ENCODE measurements at regions not wholly inside any gene's neighbourhood (a gene's known extent, or its start where the extent isn't known, plus 50 kb on each side); places are given as distances from the start of the nearest gene placed in this dataset.
"Not testable (repeated sequence)": the region's sequence is repeated elsewhere in the genome, so short reads cannot be mapped to it uniquely, and the experiment has no call there.

DNA sequence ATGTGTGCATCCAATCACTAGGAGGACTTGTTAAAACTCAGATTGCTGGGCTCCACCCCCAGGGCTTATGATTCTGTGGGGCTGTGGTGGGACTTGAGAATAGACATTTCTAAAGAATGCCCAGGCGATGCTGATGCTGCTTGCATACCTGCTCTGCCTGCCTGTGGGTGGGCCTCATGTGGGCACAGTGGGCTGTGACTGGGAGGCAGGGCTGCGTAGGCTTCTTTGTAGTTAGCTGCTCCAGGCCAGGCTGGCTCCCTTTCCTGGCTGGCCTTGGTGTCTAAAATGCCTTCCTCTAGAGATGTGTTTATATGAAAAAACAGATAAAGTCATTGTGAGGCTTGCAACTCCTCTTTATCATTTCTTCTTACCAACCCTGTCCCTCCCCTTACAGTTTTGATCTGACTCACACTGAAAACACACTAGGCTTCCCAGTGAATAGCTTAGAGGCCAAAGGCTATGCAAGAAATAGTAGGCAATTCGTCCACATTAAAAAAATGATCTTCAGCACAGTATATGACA lies 495.5 kb upstream of the MAP3K7 start:
- DNase-seq = no peak

DNA sequence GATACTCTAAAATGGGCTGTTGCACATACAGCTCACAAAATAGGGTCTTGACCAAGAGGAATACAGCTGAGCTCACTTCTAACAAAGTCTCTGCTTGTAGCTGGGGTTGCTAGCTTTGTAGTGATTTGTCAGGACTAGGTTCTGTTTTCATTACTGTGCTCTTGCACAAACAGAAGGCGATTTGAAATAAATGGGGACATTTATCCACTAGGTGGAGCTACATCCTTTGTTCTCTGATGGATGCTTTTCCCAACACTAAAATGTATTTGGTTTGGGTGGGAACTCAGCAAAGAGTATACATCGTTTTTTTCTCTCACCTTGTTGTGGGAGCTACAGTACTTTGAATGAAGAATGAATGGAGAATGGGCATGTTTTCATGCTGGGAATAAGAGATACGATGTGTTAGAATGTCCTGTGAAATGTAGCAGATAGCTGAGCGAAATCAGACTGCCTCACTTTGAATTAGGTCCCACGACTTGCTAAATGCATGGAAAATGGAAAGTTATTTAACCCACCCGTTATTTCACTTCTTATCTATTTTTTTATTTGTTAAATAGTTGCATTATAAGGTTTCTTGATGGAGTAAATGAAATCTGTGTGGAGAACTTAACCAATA lies 494.7 kb upstream of the MAP3K7 start:
- DNase-seq = peak; percentile 30

DNA sequence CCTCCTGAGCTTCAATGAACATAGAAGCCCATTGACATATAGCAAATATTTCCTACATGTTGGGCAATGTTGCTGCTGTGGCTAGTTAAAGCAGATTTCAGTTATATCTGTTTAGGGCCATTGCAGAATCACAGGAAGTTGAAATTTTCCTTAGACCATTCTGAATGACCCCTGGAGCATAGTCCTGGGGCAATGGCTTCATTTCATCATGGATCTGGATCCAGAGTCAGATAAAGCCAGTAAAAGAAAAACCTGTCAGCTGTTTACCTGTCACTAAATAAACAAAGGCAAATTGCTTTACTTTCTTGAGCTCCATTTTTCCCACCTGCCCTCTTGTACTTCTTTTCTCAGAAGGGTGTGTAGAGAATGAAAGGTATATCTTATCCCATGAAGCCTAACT lies 494.0 kb upstream of the MAP3K7 start:
- DNase-seq = no peak

DNA sequence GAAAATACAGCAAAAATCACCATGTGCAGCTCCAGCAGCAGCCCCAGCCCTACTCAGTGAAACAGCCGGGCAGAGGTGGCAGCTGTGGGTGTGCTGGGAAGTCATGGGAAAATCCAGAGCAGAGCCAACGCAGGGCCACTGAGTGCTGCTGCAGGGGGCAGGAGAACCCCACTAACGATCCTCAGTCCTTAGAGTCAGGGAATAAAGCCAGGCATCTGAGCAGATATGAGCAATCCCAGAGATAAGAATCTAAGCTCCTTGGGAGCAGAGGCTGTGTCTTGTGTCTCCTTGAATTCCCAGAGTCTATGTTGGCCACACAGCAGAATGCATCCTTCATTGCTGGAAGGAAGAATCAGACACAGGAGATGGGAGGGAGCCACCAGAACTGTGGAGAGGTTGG lies 493.1 kb upstream of the MAP3K7 start:
- DNase-seq = no peak

DNA sequence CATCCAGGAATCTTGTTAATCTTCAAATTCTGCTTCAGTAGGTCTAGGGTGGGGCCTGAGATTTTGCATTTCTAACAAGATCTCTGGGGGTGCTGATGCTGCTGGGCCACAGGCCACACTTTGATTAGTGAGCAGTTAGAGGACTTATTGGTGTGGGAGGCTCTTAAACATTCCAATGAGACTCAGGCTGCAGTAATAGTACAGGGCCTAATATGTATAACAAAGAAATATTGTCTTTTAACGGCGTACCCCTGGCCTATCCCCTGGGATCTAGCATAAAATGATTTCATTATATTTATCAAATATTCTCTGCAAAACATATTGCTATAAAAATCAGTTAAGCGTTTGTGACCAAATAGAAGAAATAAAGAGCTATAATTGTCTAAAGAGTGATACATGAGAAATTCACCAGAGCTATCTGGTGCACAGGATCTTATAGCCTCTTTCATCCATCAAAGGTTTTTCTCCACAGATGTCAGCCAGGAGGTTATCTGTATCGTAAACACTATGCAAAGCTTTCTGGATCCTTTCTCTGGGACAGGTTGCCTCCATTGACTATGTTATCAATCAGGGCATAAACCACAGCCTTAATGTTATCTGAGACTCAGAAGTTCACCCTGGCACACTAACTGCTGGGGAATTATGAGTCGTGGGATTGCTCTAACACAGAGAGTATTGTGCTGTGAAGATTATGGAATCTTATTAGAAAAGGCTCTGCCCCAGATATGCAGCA lies 488.5 kb upstream of the MAP3K7 start:
- no peak for DNase-seq

DNA sequence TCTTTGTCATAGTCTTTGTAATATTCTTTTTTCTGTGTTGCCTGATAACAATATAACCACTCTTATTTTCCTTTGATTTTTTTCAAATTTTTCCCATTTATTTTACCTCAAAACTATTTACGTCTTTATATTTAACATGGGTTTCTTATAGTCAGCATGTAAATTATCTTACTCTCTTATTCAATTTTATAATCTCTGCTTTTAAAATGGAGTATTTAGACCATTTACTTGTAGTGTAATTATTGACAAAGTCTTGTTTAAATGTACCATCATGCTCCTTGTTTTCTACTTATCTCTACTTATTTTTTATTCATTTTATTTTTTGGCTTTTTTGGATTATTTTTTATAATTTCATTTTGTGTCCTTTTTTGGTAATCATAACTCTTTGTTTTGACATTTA lies 476.5 kb upstream of the MAP3K7 start:
- no peak for DNase-seq

DNA sequence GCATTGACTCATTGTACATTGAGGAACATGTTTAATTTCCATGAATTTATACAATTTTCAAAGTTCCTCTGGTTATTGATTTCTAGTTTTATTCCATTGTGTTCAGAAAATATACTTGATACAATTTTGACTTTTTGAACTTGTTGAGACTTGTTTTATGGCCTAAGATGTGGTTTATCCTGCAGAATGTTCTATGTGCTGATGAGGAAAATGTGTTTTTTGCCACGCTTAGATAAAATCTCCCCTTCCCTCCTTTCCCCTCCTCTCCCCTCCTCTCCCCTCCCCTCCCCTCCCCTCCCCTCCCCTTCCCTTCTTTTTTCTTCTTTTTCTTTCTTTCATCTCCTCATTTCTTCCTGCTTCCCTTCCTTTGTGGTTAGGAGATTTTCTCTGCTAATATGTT lies 470.8 kb upstream of the MAP3K7 start:
- no peak for DNase-seq

DNA sequence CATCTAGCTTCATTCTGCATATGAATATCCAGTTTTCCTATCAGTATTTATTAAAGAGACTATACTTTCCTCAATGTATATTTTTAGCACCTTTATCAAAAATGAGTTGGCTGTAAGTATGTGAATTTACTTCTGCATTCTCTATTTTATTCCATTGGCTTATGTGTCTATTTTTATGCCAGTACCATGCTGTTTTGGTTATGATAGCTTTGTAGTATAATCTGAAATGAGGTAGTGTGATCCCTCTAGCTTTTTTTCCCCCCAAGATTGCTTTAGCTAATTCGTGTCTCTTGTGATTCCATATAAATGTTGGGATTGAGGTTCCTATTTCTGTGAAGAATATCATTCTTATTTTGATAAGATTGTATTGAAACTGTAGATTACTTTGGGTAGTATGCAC lies 469.1 kb upstream of the MAP3K7 start:
- no peak for DNase-seq

DNA sequence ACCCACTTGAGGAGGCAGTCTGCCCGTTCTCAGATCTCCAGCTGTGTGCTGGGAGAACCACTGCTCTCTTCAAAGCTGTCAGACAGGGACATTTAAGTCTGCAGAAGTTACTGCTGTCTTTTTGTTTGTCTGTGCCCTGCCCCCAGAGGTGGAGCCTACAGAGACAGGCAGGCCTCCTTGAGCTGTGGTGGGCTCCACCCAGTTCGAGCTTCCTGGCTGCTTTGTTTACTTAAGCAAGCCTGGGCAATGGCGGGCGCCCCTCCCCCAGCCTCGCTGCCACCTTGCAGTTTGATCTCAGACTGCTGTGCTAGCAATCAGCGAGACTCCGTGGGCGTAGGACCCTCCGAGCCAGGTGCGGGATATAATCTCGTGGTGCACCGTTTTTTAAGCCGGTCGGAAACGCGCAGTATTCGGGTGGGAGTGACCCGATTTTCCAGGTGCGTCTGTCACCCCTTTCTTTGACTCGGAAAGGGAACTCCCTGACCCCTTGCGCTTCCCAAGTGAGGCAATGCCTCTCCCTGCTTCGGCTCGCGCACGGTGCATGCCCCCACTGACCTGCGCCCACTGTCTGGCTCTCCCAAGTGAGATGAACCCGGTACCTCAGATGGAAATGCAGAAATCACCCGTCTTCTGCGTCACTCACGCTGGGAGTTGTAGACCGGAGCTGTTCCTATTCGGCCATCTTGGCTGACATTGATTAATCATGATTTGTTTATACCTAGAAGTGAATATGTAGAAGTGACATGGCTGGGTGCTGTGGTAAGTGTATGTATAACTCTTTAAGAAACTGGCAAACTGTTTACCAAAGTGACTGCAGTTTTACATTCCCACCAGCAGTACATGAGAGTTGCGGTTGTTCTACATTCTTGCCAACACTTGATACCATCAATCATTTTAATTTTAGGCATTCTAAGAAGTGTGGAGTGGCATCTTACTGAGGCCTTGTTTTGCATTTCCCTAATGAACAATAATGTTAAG lies 465.9 kb upstream of the MAP3K7 start:
- DNase-seq = not testable (repeated sequence)

DNA sequence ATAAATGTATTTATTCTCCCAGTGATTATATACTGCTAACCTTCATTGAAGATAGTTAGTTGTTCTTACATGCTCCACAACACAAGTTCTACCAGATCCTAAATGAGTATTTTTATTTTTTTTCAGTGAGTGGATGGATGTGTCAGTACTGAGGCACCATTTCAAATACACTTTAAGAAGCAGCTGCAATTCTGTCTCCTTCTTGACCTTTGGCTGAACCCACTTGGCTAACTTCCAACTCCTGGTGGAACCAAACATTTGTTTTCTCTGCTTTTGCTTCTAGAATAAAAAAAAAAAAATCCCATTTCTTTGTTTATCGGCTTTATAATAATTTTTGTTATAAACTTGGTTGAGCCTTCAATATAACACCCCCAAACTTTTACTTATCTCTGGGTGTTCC lies 458.3 kb upstream of the MAP3K7 start:
- peak; percentile 43 for DNase-seq

DNA sequence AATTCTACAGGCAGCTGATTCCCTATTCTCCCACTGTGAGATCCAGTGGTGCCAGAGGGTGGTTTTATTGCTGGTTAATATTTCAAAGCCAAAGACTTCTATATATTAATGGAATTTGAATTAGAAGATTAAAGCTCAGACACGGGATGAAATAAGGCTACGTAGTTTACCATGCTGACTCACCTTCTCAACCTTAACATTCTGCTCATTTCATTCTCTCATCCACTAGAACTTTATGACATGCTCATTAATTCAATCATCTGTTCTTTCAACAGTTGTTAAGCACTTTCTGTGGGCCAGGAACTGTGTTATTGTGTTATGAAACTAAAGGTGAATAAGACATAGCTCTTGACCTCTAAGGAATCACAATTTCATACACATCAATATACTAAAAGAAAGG lies 456.9 kb upstream of the MAP3K7 start:
- DNase-seq = no peak

DNA sequence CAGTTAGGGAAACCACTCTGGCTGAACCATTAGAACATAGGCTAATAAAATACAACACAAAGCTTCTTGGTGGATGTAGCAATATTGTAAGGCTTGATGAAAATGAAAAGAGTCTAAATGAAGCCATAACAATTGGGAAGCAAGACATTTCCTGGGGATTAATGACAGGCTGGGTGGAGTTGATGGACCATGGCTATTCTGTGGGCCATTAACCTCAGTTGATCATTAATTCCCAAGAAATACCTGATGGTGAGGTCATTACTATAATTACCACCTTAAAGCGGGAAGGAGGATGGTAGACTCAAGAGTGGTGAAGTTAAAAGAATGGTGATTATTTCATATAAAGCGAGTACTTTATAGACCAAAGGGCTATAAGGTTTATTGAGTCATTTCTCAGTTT lies 455.8 kb upstream of the MAP3K7 start:
- DNase-seq = no peak

DNA sequence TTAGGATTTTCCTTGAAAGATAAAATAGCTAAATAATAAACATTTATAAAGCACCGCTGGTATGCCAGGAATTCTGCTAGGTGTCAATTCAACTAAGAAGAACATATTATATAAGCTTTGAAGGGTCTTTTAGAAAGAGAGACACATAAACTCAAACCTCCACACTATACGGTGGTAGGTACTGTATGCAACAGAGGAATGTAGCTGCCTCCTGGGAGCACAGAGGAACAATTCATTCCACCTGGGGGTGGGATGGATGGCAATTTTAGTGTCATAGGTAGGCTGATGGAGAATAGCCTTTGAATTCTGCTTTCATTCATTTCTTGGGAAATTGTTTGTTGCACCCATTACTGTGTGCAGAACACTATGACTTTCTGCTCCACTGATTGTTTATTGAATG lies 447.1 kb upstream of the MAP3K7 start:
- DNase-seq = no peak

DNA sequence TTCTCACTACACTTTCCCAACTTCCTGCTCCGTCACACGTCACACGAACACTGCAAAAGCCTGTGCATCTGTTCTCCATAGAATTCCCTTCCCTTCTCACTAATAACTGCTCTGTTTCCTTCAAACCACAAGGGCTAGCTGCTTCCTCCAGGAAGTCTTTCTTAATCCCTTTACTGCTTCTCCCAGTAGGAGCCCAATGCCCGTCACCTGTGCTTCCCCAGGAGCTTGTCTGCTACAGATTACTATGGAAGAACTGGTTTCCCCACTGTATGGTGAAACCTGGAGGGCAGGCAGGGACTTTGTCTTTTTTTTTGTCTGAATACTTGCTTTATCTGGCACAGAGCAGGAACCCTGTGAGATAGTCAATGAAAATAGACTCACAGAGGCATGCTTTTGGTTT lies 444.7 kb upstream of the MAP3K7 start:
- no peak for DNase-seq

DNA sequence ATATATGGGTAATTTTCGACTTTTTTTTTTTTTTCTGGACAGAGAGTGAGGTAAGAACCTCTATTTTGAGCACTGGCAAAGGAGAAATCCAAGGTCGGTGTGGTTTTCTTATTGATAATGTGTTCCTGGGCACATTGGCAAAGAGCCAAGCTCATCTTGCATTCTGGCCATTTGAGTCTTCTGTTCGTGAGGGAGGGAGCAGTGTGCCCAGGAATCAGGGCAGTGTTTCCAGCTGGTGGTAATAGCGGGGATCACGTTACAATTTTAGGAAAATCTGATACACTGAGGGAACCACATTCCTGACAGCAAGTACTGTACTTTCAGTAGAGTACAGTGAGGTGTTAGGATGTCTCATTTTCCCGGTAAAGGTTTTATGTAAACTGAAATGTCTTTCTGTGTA lies 442.3 kb upstream of the MAP3K7 start:
- peak; percentile 51 for DNase-seq

DNA sequence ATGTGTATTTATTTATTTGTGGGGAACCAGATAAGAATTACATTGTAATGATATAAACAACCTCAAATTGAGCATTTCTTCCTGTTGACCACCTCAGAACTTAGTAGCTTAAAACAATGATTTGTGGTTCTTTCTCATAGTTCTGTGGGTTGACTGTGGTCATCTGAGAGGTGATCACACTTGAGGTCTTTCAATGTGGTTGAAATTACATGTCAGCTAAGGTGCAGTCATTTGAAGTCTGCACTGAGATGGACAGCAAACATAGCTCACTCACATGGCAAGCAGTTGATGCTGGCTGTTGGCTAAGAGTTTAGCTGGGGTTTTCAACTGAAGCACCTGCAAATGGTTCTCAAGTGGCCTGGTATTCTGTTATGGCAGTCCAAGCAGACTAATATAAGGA lies 436.7 kb upstream of the MAP3K7 start:
- no peak for DNase-seq

DNA sequence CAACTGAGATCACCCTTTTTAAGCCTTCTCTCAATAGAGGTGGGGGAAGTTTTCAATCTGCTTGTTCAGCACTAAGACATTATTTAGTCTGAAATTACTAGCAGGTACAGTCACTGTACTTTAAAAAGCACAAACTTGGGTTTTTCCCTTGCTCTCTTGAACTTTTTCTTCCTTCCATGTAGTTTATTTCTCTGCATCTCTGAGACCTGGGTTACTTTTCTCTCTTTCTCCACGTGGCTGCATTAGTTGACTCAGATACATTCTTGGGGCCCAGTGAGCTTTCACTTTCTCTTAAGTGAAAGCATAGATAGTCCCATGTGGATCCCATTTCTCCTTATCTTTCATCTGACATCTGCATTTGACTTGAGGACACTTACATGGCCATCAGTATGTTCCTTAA lies 433.9 kb upstream of the MAP3K7 start:
- DNase-seq = no peak

DNA sequence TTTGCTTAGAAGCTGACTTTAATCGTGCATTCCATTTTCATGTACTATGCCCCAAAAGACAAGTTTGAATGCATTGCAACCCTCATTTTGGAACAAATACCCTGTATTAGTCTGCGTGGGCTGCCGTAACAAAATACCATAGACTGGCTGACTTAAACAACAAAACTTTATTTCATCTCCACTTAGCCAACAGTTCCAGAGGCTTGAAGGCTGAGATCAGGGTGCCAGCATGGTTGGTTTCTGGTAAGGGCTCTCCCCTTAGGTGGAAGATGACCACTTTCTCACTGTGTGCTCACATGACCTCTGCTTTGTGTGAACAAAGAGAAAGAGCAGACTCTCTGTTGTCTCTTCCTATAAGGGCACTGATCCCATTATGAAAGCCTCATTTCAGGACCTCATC lies 431.7 kb upstream of the MAP3K7 start:
- DNase-seq = no peak

DNA sequence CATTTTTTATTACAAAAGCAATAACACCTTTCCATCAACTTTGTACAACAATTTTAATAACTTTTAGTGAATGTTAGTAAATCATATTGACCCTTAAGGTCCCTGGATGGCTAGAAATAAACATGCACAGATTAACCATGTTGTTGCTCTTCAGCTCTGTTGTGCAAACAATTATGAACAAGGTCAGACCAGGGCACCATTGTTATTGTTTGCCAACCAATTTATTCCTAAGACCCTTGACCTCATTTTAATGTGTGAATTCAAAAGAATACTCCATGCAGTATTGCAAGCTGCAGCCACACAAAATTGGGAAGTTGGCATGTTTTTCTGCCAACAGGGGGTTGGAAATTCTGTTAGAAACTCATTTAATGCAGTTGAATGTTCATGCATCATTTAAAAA lies 426.6 kb upstream of the MAP3K7 start:
- no peak for DNase-seq

DNA sequence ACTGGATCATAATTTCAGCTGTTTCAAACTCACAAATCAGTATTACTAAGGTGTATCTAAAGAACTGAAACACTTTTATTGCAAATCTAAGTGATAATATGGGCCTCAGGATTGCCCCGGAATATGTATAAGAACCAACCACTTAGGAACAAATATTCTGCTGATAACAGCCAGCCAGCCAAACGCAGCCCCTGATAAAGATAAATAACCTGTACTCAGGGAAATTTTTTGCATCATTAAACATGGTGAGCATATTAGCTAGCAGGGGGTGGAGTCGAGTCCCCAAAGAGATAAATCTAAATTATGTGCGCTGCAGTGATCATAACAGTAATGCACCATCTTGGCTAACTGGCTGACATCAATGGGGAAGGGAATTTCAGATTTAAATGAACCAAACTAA lies 410.2 kb upstream of the MAP3K7 start:
- no peak for DNase-seq

DNA sequence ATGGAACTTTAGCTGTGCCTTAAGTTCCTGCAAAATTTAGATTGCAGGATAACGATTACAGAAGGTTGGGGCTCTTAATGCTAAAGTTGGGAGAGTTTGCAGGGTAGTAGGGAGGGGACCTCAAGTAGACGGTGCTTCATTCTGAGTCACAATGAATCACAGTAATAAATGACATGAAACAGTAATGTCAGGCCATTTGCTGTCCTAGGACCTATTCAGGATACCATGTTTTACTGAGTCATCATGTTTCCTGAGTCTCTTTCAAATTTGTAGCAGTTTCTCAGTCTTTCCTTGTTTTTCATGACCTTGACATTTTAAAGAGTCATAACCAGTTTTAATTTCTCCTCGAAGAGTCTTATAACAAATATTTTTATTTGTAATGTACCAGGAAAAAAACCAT lies 406.9 kb upstream of the MAP3K7 start:
- no peak for DNase-seq

DNA sequence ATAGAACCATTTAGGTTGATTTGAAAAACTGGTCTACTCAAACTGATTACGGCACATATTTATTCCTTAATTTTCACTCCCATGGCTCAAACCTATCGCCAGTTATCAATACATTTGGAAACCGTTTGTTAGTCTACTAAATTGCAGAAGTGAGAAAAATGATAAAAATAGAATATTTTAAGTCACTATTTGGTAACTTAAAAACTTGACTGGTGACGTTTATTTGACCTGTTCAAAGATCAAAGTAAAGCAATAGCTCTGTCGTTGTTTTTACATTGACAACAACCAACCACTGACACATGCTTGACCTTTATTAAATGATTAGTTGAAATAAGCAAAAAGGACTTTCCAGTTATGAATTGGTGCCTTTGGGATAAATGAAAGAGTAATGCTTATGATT lies 402.9 kb upstream of the MAP3K7 start:
- no peak for DNase-seq

DNA sequence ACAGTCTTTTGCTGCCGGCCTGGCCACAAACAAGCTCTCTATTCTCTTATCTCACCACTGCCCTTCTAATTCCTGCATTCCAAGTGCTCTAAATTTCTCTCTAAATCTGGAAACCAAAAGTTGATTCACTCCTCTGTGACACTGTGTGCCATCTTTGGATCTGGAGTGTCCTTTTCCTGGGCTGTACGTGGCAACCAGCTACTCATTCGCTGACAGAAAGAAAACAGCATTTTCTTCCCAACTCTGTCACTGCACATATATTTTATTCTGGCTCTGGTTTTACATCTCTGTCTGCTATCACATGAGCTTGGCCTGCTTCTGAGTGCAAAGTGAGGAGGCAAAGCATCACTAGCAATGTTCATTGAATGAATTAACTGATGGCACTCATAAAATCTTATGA lies 397.2 kb upstream of the MAP3K7 start:
- DNase-seq = no peak

DNA sequence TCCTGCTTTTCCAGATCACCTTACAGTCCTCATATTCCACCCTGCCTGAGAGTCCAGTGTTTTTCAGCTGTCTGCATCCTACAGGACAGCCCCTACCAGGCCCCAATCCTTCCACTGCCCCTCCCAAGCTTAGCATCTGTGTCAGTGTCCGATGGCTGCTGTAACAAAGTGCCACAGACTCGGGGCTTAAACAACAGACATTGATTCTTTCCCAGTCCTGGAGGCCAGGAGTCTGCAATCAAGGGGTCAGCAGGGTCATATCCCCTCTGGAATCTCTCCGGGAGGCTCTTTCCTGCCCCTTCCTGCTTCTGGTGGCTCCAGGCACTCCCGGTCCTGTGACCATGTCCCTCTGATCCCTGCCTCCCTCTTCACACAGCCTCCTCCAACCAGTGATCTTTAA lies 396.6 kb upstream of the MAP3K7 start:
- DNase-seq = no peak

Measured in COR-L47 (cell line).